SU-DHL-6 (cell line): ENCODE measurements at regions not wholly inside any gene's neighbourhood (a gene's known extent, or its start where the extent isn't known, plus 50 kb on each side); places are given as distances from the start of the nearest gene placed in this dataset.
"Not testable (repeated sequence)": the region's sequence is repeated elsewhere in the genome, so short reads cannot be mapped to it uniquely, and the experiment has no call there.

ENCODE experiments used
- H2AFZ ChIP-seq: fragments of 200-600 bp; sonication (generic); 2 replicates; pipeline ENCODE4 v1.6.1; 2014; ENCODE audit warnings: low read depth, mild to moderate bottlenecking, moderate library complexity, mixed read lengths, antibody characterized with exemption, low read length; ENCODE audit not compliant: severe bottlenecking
- H3F3A ChIP-seq: fragments of 200-600 bp; shearing (Covaris generic); 2 replicates; pipeline ENCODE4 v1.6.0; 2016; ENCODE audit warnings: antibody characterized with exemption, mild to moderate bottlenecking; ENCODE audit not compliant: insufficient read depth
- H3K27ac ChIP-seq: fragments of 200-600 bp; sonication (generic); 2 replicates; pipeline ENCODE4 v1.5.1; 2016; ENCODE audit warnings: low read depth, mild to moderate bottlenecking, low read length, moderate library complexity, mixed read lengths
- H3K27me3 ChIP-seq: fragments of 200-600 bp; sonication (generic), shearing (Covaris generic); 2 replicates; pipeline ENCODE4 v1.6.0; 2014; ENCODE audit warnings: mild to moderate bottlenecking, low read length
- H3K36me3 ChIP-seq: fragments of 200-600 bp; sonication (generic); 2 replicates; pipeline ENCODE4 v1.6.1; 2014; ENCODE audit warnings: mild to moderate bottlenecking, low read length, mixed read lengths
- H3K4me2 ChIP-seq: fragments of 300-600, 200-600 bp; shearing (Covaris generic), sonication (generic); 2 replicates; pipeline ENCODE4 v1.6.0; 2014; ENCODE audit warnings: low read length, low read depth, mild to moderate bottlenecking; ENCODE audit not compliant: poor library complexity, severe bottlenecking
- H3K4me3 ChIP-seq: fragments of 200-600 bp; sonication (generic); 2 replicates; pipeline ENCODE4 v1.5.1; 2014; ENCODE audit warnings: antibody characterized with exemption, low read length, mild to moderate bottlenecking, mixed read lengths; ENCODE audit not compliant: insufficient read depth, poor library complexity, severe bottlenecking
- H3K79me2 ChIP-seq: fragments of 200-600 bp; sonication (generic); 2 replicates; pipeline ENCODE4 v1.6.1; 2014; ENCODE audit warnings: mild to moderate bottlenecking, low read length, moderate library complexity; ENCODE audit not compliant: insufficient read depth
- H3K9ac ChIP-seq: fragments of 200-600 bp; sonication (generic); 2 replicates; pipeline ENCODE4 v1.7.0; 2014; ENCODE audit warnings: mild to moderate bottlenecking, low read length
- H3K9me2 ChIP-seq: fragments of 200-600 bp; sonication (generic); replicated peaks from 2 replicates; pipeline ENCODE4 v1.6.1; 2014; ENCODE audit warnings: low read length; ENCODE audit not compliant: insufficient read depth
- H3K9me3 ChIP-seq: fragments of 200-600 bp; sonication (generic); 2 replicates; pipeline ENCODE4 v1.6.1; 2014; ENCODE audit warnings: low read length, mixed read lengths; ENCODE audit not compliant: insufficient read depth
- H4K20me1 ChIP-seq: fragments of 200-600 bp; sonication (generic); 2 replicates; pipeline ENCODE4 v1.6.1; 2014; ENCODE audit warnings: low read depth, mild to moderate bottlenecking, antibody characterized with exemption, low read length, moderate library complexity, mixed read lengths
- CTCF ChIP-seq: fragments of 200-600 bp; sonication (generic); IDR thresholded peaks from one replicate; pipeline ENCODE4 v1.5.1; 2017; ENCODE audit warnings: antibody characterized with exemption, mild to moderate bottlenecking, low read length, moderate library complexity; ENCODE audit not compliant: insufficient read depth, poor library complexity, severe bottlenecking
- EZH2phosphoT487 ChIP-seq: fragments of 200-600 bp; sonication (generic), shearing (Covaris generic); conservative IDR thresholded peaks from 2 replicates; pipeline ENCODE4 v1.6.1; 2018; ENCODE audit warnings: mild to moderate bottlenecking, antibody characterized with exemption, low read length, moderate library complexity, mixed read lengths

GRCh38 chr12:5102806-5103205, 59.1 kb downstream of the KCNA5 start:
- no peaks in the 10 kb centered on the region for H3K36me3 ChIP-seq
- H3K9me2 ChIP-seq = no peaks in the 10 kb centered on the region
- no peak overlapping the region for H3K4me2 ChIP-seq
- no peak for TF ChIP-seq EZH2phosphoT487
- TF ChIP-seq CTCF = no peak
- no peaks in the 10 kb centered on the region for H3K27me3 ChIP-seq
- H3K9me3 ChIP-seq = no peaks in the 10 kb centered on the region
- no peak overlapping the region for H3K4me3 ChIP-seq
- H3K27ac ChIP-seq = no peak overlapping the region
- H3F3A ChIP-seq = no peaks in the 10 kb centered on the region
- H3K9ac ChIP-seq = no peak overlapping the region
- no peak overlapping the region for H2AFZ ChIP-seq
- H4K20me1 ChIP-seq = no peaks in the 10 kb centered on the region
- no peaks in the 10 kb centered on the region for H3K79me2 ChIP-seq

GRCh38 chr12:5110345-5110744, 66.7 kb downstream of the KCNA5 start:
- H3K27me3 ChIP-seq = no peaks in the 10 kb centered on the region
- H3K4me2 ChIP-seq = no peak overlapping the region
- no peak overlapping the region for H3K9ac ChIP-seq
- H3F3A ChIP-seq = no peaks in the 10 kb centered on the region
- no peak overlapping the region for H3K27ac ChIP-seq
- H3K79me2 ChIP-seq = no peaks in the 10 kb centered on the region
- H3K4me3 ChIP-seq = no peak overlapping the region
- no peaks in the 10 kb centered on the region for H4K20me1 ChIP-seq
- H2AFZ ChIP-seq = no peak overlapping the region
- TF ChIP-seq CTCF = no peak
- TF ChIP-seq EZH2phosphoT487 = no peak
- H3K36me3 ChIP-seq = no peaks in the 10 kb centered on the region
- H3K9me3 ChIP-seq = no peaks in the 10 kb centered on the region
- H3K9me2 ChIP-seq = no peaks in the 10 kb centered on the region

- Histone ChIP-seq H3F3A (no peaks in the 10 kb centered on the region), H3K9me2 (no peaks in the 10 kb centered on the region), H3K27ac (no peak overlapping the region), H3K79me2 (no peaks in the 10 kb centered on the region), H3K4me2 (no peak overlapping the region), H3K9me3 (no peaks in the 10 kb centered on the region), H4K20me1 (no peaks in the 10 kb centered on the region), H3K9ac (no peak overlapping the region), H2AFZ (no peak overlapping the region), H3K27me3 (no peaks in the 10 kb centered on the region), H3K4me3 (no peak overlapping the region), H3K36me3 (no peaks in the 10 kb centered on the region)
- no peak for TF ChIP-seq CTCF
- no peak for TF ChIP-seq EZH2phosphoT487
These were observed 70.8 kb downstream of the KCNA5 start for GRCh38 chr12:5114436-5114835.

- not testable (repeated sequence) for H3K4me3 ChIP-seq, H3K9me2 ChIP-seq, H4K20me1 ChIP-seq, H3K36me3 ChIP-seq, H3K9ac ChIP-seq, H3K27ac ChIP-seq, H3K27me3 ChIP-seq, H3K79me2 ChIP-seq, H3F3A ChIP-seq, H3K4me2 ChIP-seq, H3K9me3 ChIP-seq, H2AFZ ChIP-seq
These were observed 78.1 kb downstream of the KCNA5 start for GRCh38 chr12:5121784-5122183.

- H2AFZ ChIP-seq, H3K36me3 ChIP-seq, H3K27ac ChIP-seq, H4K20me1 ChIP-seq, H3F3A ChIP-seq, H3K9me3 ChIP-seq, H3K27me3 ChIP-seq, H3K79me2 ChIP-seq, H3K4me2 ChIP-seq, H3K9me2 ChIP-seq, H3K9ac ChIP-seq, H3K4me3 ChIP-seq: not testable (repeated sequence)
These were observed 78.7 kb downstream of the KCNA5 start for GRCh38 chr12:5122256-5122831.
